ENCODE measurements at regions not wholly inside any gene's neighbourhood (a gene's known extent, or its start where the extent isn't known, plus 50 kb on each side); places are given as distances from the start of the nearest gene placed in this dataset.
"Not testable (repeated sequence)": the region's sequence is repeated elsewhere in the genome, so short reads cannot be mapped to it uniquely, and the experiment has no call there.

DNA sequence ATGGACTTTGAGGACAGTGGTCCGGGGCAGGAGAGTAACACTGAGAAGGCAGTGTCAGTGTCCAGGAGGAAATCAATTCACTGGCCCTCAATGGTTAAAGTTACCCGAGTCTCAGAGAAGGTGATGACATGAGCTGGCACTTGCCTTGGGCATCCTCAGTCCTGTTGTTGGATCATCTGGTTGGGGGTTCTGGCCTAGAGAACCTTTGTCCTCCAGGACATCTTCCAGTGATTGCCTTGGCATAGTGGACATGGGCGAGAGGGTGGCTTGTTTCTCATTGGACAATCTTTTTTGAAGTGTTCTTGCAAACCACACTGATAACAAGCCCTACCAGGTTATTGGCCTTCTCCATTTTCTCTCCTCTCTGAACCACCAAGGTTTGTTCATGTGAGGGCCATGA, 83.4 kb upstream of the TERB2 start:
- Histone ChIP-seq H3K36me3 (ENCODE audit: insufficient read depth, low read length) (no peaks in the 10 kb centered on the region), H3K27me3 (ENCODE audit: low read length) (no peaks in the 10 kb centered on the region), H3K79me2 (ENCODE audit: low read length) (no peaks in the 10 kb centered on the region), H3K9me3 (ENCODE audit: low read length) (no peaks in the 10 kb centered on the region; the same call in 1 of the 2 replicates), H3K4me1 (ENCODE audit: low read length) (no peaks in the 10 kb centered on the region), H2AFZ (ENCODE audit: low read length) (no peak overlapping the region), H3K9me2 (replicated peaks; ENCODE audit: insufficient read depth, low read length) (no peaks in the 10 kb centered on the region), H3K27ac (ENCODE audit: low read length) (no peak overlapping the region), H3K4me3 (ENCODE audit: low read length) (no peak overlapping the region), H3K9ac (ENCODE audit: low read length) (no peak overlapping the region), H3K4me2 (ENCODE audit: low read depth, low read length, poor library complexity, severe bottlenecking) (no peak overlapping the region), H4K20me1 (ENCODE audit: insufficient read depth, low read depth, low read length) (no peaks in the 10 kb centered on the region)
- no peak for DNase-seq

- Histone ChIP-seq H3K4me1 (ENCODE audit: low read length) (no peaks in the 10 kb centered on the region), H3K79me2 (ENCODE audit: low read length) (no peaks in the 10 kb centered on the region), H2AFZ (ENCODE audit: low read length) (no peak overlapping the region), H3K27me3 (ENCODE audit: low read length) (no peaks in the 10 kb centered on the region), H3K36me3 (ENCODE audit: insufficient read depth, low read length) (no peaks in the 10 kb centered on the region), H3K9me2 (replicated peaks; ENCODE audit: insufficient read depth, low read length) (no peaks in the 10 kb centered on the region), H3K9ac (ENCODE audit: low read length) (no peak overlapping the region), H3K27ac (ENCODE audit: low read length) (no peak overlapping the region), H3K9me3 (ENCODE audit: low read length) (no peaks in the 10 kb centered on the region; the same call in 1 of the 2 replicates), H3K4me3 (ENCODE audit: low read length) (no peak overlapping the region), H3K4me2 (ENCODE audit: low read depth, low read length, poor library complexity, severe bottlenecking) (no peak overlapping the region), H4K20me1 (ENCODE audit: insufficient read depth, low read depth, low read length) (no peaks in the 10 kb centered on the region)
- no peak for DNase-seq
These were observed 77.4 kb upstream of the TERB2 start for GRCh38 chr15:44879066-44879465.

GRCh38 chr15:44882499-44882968, 74.0 kb upstream of the TERB2 start:
- H4K20me1 ChIP-seq (ENCODE audit: insufficient read depth, low read depth, low read length), result no peaks in the 10 kb centered on the region
- H3K9ac ChIP-seq (ENCODE audit: low read length), result no peak overlapping the region
- H3K9me3 ChIP-seq (ENCODE audit: low read length), result no peaks in the 10 kb centered on the region; the same call in 1 of the 2 replicates
- H3K79me2 ChIP-seq (ENCODE audit: low read length), result no peaks in the 10 kb centered on the region
- H2AFZ ChIP-seq (ENCODE audit: low read length), result no peak overlapping the region
- no peak for DNase-seq
- no peaks in the 10 kb centered on the region for H3K9me2 ChIP-seq (replicated peaks; ENCODE audit: insufficient read depth, low read length)
- no peaks in the 10 kb centered on the region for H3K4me1 ChIP-seq (ENCODE audit: low read length)
- no peaks in the 10 kb centered on the region for H3K36me3 ChIP-seq (ENCODE audit: insufficient read depth, low read length)
- no peak overlapping the region for H3K27ac ChIP-seq (ENCODE audit: low read length)
- H3K27me3 ChIP-seq (ENCODE audit: low read length), result no peaks in the 10 kb centered on the region
- no peak overlapping the region for H3K4me2 ChIP-seq (ENCODE audit: low read depth, low read length, poor library complexity, severe bottlenecking)
- H3K4me3 ChIP-seq (ENCODE audit: low read length), result no peak overlapping the region

- Histone ChIP-seq H3K79me2 (ENCODE audit: low read length) (no peaks in the 10 kb centered on the region), H3K9ac (ENCODE audit: low read length) (no peak overlapping the region), H3K4me1 (ENCODE audit: low read length) (no peaks in the 10 kb centered on the region), H3K27ac (ENCODE audit: low read length) (no peak overlapping the region), H3K9me3 (ENCODE audit: low read length) (no peaks in the 10 kb centered on the region), H2AFZ (ENCODE audit: low read length) (no peak overlapping the region), H3K36me3 (ENCODE audit: insufficient read depth, low read length) (no peaks in the 10 kb centered on the region), H3K27me3 (ENCODE audit: low read length) (no peaks in the 10 kb centered on the region), H3K4me3 (ENCODE audit: low read length) (no peak overlapping the region), H4K20me1 (ENCODE audit: insufficient read depth, low read depth, low read length) (no peaks in the 10 kb centered on the region), H3K9me2 (replicated peaks; ENCODE audit: insufficient read depth, low read length) (no peaks in the 10 kb centered on the region), H3K4me2 (ENCODE audit: low read depth, low read length, poor library complexity, severe bottlenecking) (no peak overlapping the region)
- DNase-seq, result no peak
These were observed 73.1 kb upstream of the TERB2 start for GRCh38 chr15:44883199-44883877.

GRCh38 chr15:44898890-44899651, 57.4 kb upstream of the TERB2 start:
- DNase-seq; H3K79me2 ChIP-seq (ENCODE audit: low read length): not testable (repeated sequence)

DNA sequence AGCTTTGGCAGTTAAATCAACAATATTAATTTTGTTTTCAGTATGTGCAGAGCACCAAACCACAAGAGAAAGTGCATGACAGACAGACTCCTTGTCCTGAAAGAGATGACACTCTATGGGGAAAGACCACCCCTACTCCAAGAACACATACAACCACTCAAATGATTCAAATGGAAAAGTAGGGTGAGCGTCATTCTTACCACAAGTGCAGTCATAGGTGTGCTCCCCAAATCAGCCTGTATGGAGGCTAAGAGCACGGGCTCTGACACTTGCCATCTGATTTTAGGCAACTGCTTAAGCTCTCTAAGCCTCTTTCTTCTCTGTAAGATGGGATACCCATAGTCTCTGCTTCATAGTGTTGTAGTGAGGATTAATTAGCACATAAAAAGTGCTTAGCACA, 56.7 kb upstream of the TERB2 start:
- not testable (repeated sequence) for H3K27ac ChIP-seq (ENCODE audit: low read length); H3K4me2 ChIP-seq (ENCODE audit: low read depth, low read length, poor library complexity, severe bottlenecking); DNase-seq; H3K36me3 ChIP-seq (ENCODE audit: insufficient read depth, low read length); H2AFZ ChIP-seq (ENCODE audit: low read length); H4K20me1 ChIP-seq (ENCODE audit: insufficient read depth, low read depth, low read length); H3K9me3 ChIP-seq (ENCODE audit: low read length); H3K9ac ChIP-seq (ENCODE audit: low read length); H3K27me3 ChIP-seq (ENCODE audit: low read length); H3K79me2 ChIP-seq (ENCODE audit: low read length); H3K4me1 ChIP-seq (ENCODE audit: low read length); H3K9me2 ChIP-seq (replicated peaks; ENCODE audit: insufficient read depth, low read length); H3K4me3 ChIP-seq (ENCODE audit: low read length)

More at GRCh38 chr15:44898890-44899651, 57.4 kb upstream of the TERB2 start:
- not testable (repeated sequence) for H4K20me1 ChIP-seq (ENCODE audit: insufficient read depth, low read depth, low read length); H3K9me3 ChIP-seq (ENCODE audit: low read length); H3K4me2 ChIP-seq (ENCODE audit: low read depth, low read length, poor library complexity, severe bottlenecking); H3K27me3 ChIP-seq (ENCODE audit: low read length); H3K4me1 ChIP-seq (ENCODE audit: low read length); H3K9ac ChIP-seq (ENCODE audit: low read length); H3K9me2 ChIP-seq (replicated peaks; ENCODE audit: insufficient read depth, low read length); H3K27ac ChIP-seq (ENCODE audit: low read length); H3K36me3 ChIP-seq (ENCODE audit: insufficient read depth, low read length); H3K4me3 ChIP-seq (ENCODE audit: low read length); H2AFZ ChIP-seq (ENCODE audit: low read length)

- not testable (repeated sequence) for H3K27ac ChIP-seq (ENCODE audit: low read length); H4K20me1 ChIP-seq (ENCODE audit: insufficient read depth, low read depth, low read length); H2AFZ ChIP-seq (ENCODE audit: low read length); H3K27me3 ChIP-seq (ENCODE audit: low read length); H3K9me2 ChIP-seq (replicated peaks; ENCODE audit: insufficient read depth, low read length); H3K36me3 ChIP-seq (ENCODE audit: insufficient read depth, low read length); DNase-seq; H3K4me3 ChIP-seq (ENCODE audit: low read length); H3K79me2 ChIP-seq (ENCODE audit: low read length); H3K9me3 ChIP-seq (ENCODE audit: low read length); H3K4me2 ChIP-seq (ENCODE audit: low read depth, low read length, poor library complexity, severe bottlenecking); H3K4me1 ChIP-seq (ENCODE audit: low read length); H3K9ac ChIP-seq (ENCODE audit: low read length)
These were observed 55.7 kb upstream of the TERB2 start for GRCh38 chr15:44900796-44901195.

- not testable (repeated sequence) for H3K9me2 ChIP-seq (replicated peaks; ENCODE audit: insufficient read depth, low read length); H3K27ac ChIP-seq (ENCODE audit: low read length); H3K4me1 ChIP-seq (ENCODE audit: low read length); H2AFZ ChIP-seq (ENCODE audit: low read length); H3K9ac ChIP-seq (ENCODE audit: low read length); H3K79me2 ChIP-seq (ENCODE audit: low read length); H4K20me1 ChIP-seq (ENCODE audit: insufficient read depth, low read depth, low read length); H3K27me3 ChIP-seq (ENCODE audit: low read length); DNase-seq; H3K9me3 ChIP-seq (ENCODE audit: low read length); H3K36me3 ChIP-seq (ENCODE audit: insufficient read depth, low read length); H3K4me2 ChIP-seq (ENCODE audit: low read depth, low read length, poor library complexity, severe bottlenecking); H3K4me3 ChIP-seq (ENCODE audit: low read length)
These were observed 53.2 kb upstream of the TERB2 start for GRCh38 chr15:44903281-44903680.
